GM18498 (cell line): ENCODE measurements at regions not wholly inside any gene's neighbourhood (a gene's known extent, or its start where the extent isn't known, plus 50 kb on each side); places are given as distances from the start of the nearest gene placed in this dataset.

Experiments used
- ATAC-seq: cut with Tn5 transposase; IDR thresholded peaks from one replicate; pipeline ENCODE4 v1.9.1; 2021; ENCODE audit warnings: mild to moderate bottlenecking, moderate library complexity; ENCODE audit not compliant: unreplicated experiment

GRCh38 chr1:72693899-72694298, 411.6 kb upstream of the NEGR1 start:
- no peak for ATAC-seq

GRCh38 chr1:72693376-72693775, 411.0 kb upstream of the NEGR1 start:
- ATAC-seq = no peak

- ATAC-seq = no peak
Measured at GRCh38 chr1:72690871-72691270, 408.5 kb upstream of the NEGR1 start.

GRCh38 chr1:72678683-72679082, 396.3 kb upstream of the NEGR1 start:
- ATAC-seq = no peak

DNA sequence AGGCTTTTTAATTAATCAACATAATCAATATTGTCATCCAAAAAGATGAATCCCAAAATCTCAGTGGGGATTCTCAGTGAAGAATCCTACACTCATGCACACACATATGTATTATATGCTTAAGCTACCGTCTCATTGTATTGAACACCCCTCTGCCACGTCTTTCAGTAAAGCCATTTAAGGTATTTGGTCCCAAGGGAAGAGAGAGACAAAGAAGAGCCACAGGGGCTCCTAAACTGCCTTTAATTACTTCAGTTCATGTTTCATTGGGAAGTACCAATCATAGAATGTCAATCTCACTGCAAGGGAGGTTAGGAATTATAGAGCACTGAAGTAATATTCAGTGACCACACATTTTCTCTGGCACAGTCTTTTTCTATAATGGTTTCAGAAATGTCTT, 388.6 kb upstream of the NEGR1 start:
- no peak for ATAC-seq

GRCh38 chr1:72662918-72663317, 380.6 kb upstream of the NEGR1 start:
- ATAC-seq = no peak

GRCh38 chr1:72650843-72651435, 368.6 kb upstream of the NEGR1 start:
- no peak for ATAC-seq

DNA sequence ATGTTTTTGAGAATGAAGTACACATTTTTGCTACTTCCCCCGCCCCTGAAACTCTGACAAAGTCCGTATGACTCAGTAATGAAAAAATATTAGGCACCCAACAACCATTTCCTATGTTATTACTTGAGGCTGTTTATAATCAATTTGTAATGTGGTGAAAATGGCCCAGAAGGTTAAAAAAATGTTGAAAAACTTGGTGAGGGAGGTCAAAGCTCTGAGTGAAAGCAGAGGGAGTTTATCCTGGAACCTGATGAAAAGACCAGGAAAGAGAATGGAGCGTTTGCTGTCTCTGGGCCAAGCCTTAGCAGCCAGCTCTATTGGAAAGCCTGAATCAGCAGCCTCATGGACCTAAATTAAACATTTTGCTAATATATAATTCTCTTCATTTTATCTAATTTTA, 367.7 kb upstream of the NEGR1 start:
- no peak for ATAC-seq

DNA sequence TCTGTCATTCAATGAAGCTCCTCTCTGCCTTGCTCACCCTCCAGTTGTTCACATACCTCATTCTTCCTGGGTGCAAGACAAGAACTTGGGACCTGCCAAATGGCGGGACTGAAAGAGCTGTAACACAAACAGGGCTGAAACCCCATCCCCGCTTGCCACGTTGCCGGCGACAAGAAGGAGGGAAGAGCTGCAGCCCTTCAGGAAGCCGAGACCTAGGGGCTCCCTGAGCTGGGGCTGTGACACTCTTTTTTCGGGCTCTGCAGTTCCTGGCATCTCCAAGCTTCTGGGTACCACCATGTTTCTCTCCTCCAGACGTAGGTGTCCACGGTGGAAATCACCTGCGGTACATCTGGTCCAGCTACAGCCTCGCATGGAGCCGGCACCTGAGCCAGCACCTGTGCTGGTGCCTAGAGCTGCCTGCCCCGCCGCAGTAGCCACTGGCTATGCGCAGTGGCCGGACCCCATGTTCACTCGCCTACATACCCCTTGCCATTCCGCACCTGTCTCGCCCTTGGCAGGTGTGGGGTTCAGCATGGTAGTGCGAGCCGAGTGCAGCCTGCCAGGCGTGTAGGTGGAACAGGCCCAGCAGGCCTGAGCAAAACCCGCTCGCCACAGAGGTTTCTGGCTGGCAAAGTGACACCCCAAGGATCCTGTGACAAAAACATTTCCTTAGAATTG, 367.0 kb upstream of the NEGR1 start:
- no peak for ATAC-seq

DNA sequence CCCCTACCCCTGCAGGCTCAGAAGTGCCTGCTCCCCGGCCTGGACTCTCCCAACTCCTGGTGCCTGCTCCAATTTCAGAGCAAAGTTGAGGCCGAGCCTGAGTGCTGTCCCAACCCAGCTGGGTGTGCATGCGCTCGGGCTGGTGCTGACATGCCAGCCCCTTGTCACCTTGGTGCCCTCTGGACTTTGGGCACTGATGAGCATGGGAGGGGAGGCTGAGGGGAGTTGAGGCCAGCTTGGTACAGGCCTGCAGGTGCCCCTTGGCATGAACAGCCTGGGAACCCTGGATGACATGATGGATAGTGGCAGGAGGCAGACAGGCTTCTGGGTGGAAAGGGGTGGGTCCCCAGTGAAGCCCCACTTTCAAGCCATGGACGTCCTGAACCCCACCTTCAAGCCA, 366.1 kb upstream of the NEGR1 start:
- no peak for ATAC-seq

DNA sequence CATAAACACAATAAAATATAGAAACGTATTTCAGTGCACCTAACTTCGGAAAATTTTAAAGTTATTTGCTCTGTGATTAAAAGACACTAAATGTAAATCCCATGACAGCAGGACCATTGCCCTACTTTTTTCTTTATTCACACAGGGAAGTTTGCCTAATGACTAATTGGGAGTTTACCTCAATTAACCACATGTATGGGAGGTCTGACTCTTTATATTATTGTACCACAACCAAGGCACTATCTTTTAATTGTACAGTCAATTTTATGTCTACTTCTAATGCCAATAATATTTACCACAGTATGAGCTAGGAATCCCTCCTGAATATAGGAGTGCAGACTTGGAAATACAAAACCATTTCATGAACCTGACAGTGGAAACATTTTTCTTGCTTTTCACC, 360.8 kb upstream of the NEGR1 start:
- ATAC-seq = no peak

- ATAC-seq = no peak
Measured at GRCh38 chr1:72637593-72637992, 355.3 kb upstream of the NEGR1 start.

DNA sequence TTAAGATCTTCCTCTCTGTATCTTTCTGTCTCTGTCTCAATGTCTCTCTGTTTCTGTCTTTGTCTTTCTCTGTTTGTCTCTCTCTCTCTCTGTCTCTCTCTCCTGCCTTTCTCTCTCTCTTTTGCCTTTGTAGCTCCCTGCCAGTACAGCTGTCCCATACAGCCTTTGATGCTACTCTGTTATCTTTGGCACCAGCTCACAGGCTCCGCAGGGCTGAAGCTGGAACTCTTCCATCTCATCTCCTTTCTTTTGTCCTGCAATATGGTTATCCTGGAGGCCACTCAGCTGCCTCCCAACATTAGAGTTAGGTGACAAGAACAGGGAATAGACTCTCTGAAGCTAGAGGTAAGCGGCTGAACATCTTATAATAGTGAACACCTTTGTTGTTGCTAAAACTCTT, 354.3 kb upstream of the NEGR1 start:
- no peak for ATAC-seq

GRCh38 chr1:72635719-72636118, 353.4 kb upstream of the NEGR1 start:
- no peak for ATAC-seq

DNA sequence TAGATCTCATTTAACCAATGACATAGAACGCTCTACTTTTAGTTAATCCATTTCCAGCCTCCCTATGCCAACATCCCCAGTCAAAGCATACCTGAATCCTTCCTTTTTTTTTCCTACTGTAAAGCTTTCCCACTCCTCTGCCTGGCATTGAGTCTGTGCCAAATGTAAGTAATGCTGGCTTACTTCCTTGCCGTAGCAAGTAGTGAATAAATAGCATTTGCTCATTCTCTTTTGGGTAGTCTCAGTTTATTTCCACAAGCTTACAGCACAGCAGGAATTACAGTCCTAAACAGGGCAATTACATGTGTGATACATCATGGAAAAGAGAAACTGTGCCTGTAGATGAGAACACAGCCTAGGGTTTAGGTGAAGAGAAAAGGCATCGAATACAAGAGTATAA, 352.6 kb upstream of the NEGR1 start:
- ATAC-seq = no peak

DNA sequence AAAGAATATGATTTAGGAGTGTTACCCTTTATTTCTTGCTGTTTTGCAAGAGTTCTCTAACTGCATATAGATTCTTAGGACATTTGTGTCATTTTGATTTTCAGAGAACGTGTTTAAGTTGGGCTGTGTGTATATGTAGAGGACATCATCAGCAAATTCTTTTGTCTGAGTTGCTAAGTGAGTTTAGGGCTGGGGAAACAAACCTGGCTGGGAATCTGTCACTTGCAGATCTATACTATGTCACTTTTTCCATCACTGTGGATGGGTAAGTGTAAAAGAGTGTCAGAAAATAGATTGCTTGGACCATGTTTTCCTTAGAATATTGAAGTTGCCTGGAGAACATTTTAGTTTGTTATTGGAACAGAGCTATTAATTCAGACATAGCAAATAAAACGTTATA, 349.1 kb upstream of the NEGR1 start:
- no peak for ATAC-seq

GRCh38 chr1:72623299-72623708, 341.0 kb upstream of the NEGR1 start:
- ATAC-seq = peak; percentile 94

GRCh38 chr1:72620453-72620852, 338.1 kb upstream of the NEGR1 start:
- ATAC-seq = no peak

DNA sequence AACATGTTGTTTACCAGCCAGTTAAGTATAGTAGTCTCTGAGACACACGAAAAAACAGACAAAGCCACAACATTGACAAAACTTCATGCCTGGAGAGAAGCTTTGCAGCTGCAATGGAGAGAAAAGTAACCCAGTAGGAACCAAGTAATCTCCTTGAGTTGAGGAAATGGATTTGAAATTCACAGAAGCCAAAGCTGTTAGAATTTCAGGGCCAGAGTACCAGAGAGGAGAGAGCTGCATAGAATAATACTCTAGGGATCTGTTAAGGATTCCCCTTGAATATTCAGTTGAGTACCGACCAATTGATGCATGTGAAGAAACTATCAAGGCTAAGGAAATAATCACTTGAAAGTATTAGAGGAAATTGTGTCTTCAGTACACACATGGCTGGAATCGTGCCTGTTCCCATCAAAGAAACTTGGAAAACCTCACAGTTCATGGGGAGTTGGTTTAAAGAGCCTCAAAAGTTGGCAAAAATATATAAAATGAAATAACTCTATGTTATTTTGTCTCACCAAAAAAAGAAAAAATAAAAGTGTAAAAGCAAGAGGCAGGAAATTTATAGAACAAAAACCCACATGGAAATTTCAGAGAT, 324.0 kb upstream of the NEGR1 start:
- ATAC-seq = no peak

GRCh38 chr1:72601035-72601674, 318.8 kb upstream of the NEGR1 start:
- ATAC-seq = no peak

- no peak for ATAC-seq
Measured at GRCh38 chr1:72586023-72586685, 303.8 kb upstream of the NEGR1 start.

- no peak for ATAC-seq
Measured at GRCh38 chr1:72579629-72580028, 297.3 kb upstream of the NEGR1 start.
